Gastrocnemius medialis (tissue), 4 donors: ENCODE measurements at regions not wholly inside any gene's neighbourhood (a gene's known extent, or its start where the extent isn't known, plus 50 kb on each side); places are given as distances from the start of the nearest gene placed in this dataset.
"Not testable (repeated sequence)": the region's sequence is repeated elsewhere in the genome, so short reads cannot be mapped to it uniquely, and the experiment has no call there.

ENCODE experiments used
- CTCF ChIP-seq, 5 experiments: fragments of 450-650 bp in 3 of 5; fragments of 200-600 bp in 2 of 5; sonication (generic) in 2 of 5; IDR thresholded peaks in 4 of 5; conservative IDR thresholded peaks in 1 of 5; 1 replicate in 4 of 5; 2 replicates in 1 of 5; pipeline ENCODE4 v1.5.1; 2016 to 2019; ENCODE audit warnings: antibody characterized with exemption in 5 of 5, mild to moderate bottlenecking in 3 of 5, moderate library complexity in 3 of 5
- POLR2A ChIP-seq, 2 donors: fragments of 450-650 bp; IDR thresholded peaks; one replicate each; pipeline ENCODE4 v1.6.1; 2017; ENCODE audit warnings: antibody characterized with exemption in 2 of 2, mild to moderate bottlenecking in 2 of 2, moderate library complexity in 2 of 2

GRCh38 chr17:16837468-16838266 lies 134.3 kb downstream of the TNFRSF13B start:
- TF ChIP-seq CTCF (IDR thresholded peaks at IDR 0.05 in 4 of 5, conservative IDR thresholded peaks at IDR 0.05 in 1 of 5); POLR2A (IDR thresholded peaks at IDR 0.05): not testable (repeated sequence)
